Posterior cingulate gyrus (tissue), 11 donors: ENCODE measurements at regions not wholly inside any gene's neighbourhood (a gene's known extent, or its start where the extent isn't known, plus 50 kb on each side); places are given as distances from the start of the nearest gene placed in this dataset.
"Not testable (repeated sequence)": the region's sequence is repeated elsewhere in the genome, so short reads cannot be mapped to it uniquely, and the experiment has no call there.

Source experiments
- DNase-seq, 10 donors: peaks; one replicate each; pipeline versions ENCODE4 v3.0.0 to v3.0.0-alpha.2; 2020 to 2021; ENCODE audit warnings: mixed read lengths in 3 of 10
- intact Hi-C: fragments of 100-400 bp; cut with DNase I; formaldehyde crosslinking; loops from one replicate; pipeline ENCODE4 v1.15.1; 2023

DNA sequence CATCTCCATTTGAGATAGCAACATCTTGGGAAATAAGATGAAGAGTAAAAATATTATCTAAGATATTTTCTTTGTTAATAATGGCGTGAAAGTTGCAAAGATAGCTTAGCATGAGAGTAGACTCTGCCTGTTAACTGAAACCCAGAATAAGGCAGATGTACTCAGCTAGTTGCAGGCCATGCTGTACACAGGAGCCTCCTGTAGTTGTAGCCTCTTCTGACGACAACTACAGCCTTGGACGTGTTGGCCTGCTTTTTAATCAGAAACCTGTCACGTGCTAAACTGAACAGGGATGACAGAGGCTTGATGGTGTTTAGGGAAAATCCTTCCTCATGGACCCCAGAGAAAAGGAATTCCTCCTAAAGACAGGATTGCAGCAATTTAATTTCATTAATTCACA is 155.1 kb upstream of the TMEM229A start:
- intact Hi-C loops, result loop anchor here (10.0 kb wide), 1 partner anchor 97 kb away; no protein-coding TSS in a partner anchor
- DNase-seq, result no peak

DNA sequence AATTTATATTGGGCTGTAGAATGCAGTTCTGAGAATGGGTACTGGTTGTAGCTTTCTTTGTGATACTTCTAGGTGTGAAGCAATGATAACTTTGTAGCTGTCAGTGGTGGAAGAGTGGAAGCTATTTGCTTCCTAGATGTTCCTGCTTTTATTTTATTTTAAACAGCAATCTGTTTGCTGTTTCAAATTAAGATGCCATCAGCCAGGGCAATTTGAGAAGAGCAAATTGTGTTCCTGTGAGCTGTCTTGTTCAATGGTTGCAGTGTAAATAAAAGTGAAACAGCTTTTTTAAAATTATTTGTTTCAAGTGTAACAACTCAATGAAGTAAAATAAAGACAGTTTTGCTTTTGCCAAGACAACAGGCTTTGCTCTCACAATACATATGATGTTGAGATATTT is 150.8 kb upstream of the TMEM229A start:
- no peak for DNase-seq
- intact Hi-C loops, result loop anchor here (10.0 kb wide), 1 partner anchor 101 kb away; no protein-coding TSS in a partner anchor

DNA sequence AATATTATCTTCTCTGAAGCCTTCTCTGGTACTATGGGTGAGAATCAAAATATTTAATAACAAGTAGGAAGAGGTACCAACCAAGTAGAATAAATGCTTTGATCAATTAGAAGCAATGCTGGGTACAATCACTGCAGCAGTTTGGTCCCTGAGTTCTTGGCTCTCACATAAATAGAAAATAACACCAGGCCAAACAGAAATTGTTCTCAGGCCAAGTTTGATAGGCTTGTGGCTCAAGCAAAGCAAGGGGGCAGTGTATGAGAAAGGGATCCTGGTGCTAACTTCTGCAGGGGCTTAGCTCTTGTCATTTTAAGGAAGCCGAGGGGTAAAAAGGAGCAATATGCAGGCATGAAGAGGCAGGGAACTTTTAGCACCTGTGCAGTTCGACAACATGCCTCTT is 146.8 kb upstream of the TMEM229A start:
- DNase-seq, result no peak
- intact Hi-C loops, result loop anchor here (10.0 kb wide), 1 partner anchor 105 kb away; no protein-coding TSS in a partner anchor

GRCh38 chr7:124177891-124178290 is 145.0 kb upstream of the TMEM229A start:
- no peak for DNase-seq
- intact Hi-C loops, result no loop called here

GRCh38 chr7:124171812-124172211 is 138.9 kb upstream of the TMEM229A start:
- not testable (repeated sequence) for DNase-seq
- intact Hi-C loops, result loop anchor here (5.0 kb wide), 2 partner anchors 595 to 615 kb away; partner anchors contain the start of gene GPR37

- intact Hi-C loops, result loop anchor here (5.0 kb wide), 2 partner anchors 596 to 616 kb away; partner anchors contain the start of gene GPR37
- DNase-seq, result peak in 8 of 10 donors; percentile 10 to 90 (median 63)
Measured at GRCh38 chr7:124171068-124171467, 138.2 kb upstream of the TMEM229A start.

DNA sequence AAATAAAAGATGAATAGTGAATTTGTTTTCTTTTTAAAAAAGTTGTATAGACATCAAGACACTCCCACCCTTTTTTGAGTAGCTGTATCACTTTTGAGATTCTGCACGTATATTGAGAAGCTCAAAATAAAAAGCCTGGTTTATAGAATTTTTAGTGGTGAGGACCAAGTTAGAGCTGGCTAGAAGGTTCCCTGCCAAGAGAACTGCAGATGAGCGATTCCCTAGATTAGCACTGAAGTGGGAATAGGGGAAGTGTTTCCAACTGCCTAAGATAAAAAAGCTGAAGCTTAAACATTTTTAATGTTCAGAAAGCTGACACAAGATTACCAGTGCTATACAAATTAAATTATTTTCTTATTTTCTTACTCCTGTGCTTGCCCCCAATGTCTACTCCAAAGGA is 135.7 kb upstream of the TMEM229A start:
- intact Hi-C loops, result no loop called here

GRCh38 chr7:124162667-124163066 is 129.8 kb upstream of the TMEM229A start:
- DNase-seq, result no peak
- intact Hi-C loops, result no loop called here

More for the DNA sequence above, 135.7 kb upstream of the TMEM229A start:
- DNase-seq, result no peak

GRCh38 chr7:124155432-124156022 is 122.7 kb upstream of the TMEM229A start:
- intact Hi-C loops, result loop anchor here (1.0 to 5.0 kb wide), 2 partner anchors 630 to 687 kb away; no protein-coding TSS in a partner anchor
- DNase-seq, result no peak

- intact Hi-C loops, result loop anchor here (2.0 kb wide), 1 partner anchor 186 kb away; no protein-coding TSS in a partner anchor
Measured at GRCh38 chr7:124152859-124153692, 120.2 kb upstream of the TMEM229A start.

DNA sequence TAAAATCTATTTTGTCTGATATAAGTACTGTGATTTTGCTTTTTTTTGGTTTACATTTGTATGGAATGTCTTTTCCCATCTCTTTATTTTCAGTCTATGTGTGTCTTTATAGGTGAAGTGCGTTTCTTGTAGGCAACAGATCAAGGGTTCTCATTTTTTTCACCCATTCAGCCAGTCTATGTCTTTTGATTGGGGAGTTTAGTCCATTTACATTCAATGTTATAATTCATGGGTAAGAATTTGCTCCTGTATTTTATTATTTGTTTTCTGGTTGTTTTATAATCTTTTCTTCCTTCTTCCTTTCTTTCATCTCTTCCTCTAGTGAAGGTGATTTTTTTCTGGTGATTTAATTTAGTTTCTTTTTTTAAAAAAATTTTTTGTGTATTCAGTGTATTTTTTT is 104.8 kb upstream of the TMEM229A start:
- DNase-seq, result no peak
- intact Hi-C loops, result no loop called here

More at GRCh38 chr7:124152859-124153692, 120.2 kb upstream of the TMEM229A start:
- DNase-seq, result peak in 1 of 10 donors; percentile 31

GRCh38 chr7:124124201-124124600 is 91.3 kb upstream of the TMEM229A start:
- no peak for DNase-seq
- intact Hi-C loops, result no loop called here

- intact Hi-C loops, result no loop called here
- no peak for DNase-seq
Measured at GRCh38 chr7:124120911-124121310, 88.0 kb upstream of the TMEM229A start.

DNA sequence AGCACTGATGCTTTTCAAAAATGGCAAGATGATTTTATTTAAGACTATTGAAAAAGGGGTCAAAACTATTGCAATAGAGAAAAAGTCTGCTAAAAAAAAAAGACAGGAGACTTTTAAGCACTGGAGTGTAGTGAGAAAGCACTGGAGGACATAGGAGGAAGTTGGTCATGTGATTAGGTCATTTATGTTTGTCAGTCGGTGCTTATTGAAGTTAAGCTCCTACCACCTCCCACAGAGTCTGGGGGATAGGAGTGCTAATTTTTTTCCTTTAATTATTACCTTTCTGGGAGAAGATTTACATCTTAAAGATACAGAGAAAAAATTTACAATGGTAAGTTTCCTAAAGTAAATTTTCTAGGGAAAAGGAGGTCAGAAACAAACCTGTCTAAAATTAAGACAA is 80.2 kb upstream of the TMEM229A start:
- no peak for DNase-seq

DNA sequence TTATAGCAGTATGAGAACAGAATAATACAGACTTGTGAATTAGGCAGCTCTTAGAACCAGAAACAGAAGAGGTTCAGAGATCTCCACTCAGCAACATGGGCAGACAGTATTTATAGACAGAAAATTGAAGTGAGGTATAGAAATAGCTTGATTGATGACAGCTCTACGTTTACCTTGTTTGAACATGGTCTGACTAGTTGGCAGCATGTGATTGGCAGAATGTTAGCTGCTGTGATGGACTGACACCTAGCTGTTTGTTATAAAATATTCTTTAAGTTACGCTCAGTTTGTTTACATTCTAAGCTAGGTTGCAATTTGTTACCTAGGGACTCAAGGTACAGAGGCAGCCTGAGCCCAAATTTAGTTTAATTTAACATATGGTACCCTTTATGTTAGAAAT is 73.7 kb upstream of the TMEM229A start:
- no peak for DNase-seq
- intact Hi-C loops, result loop anchor here (1.0 kb wide), 1 partner anchor 139 kb away; no protein-coding TSS in a partner anchor

More for the DNA sequence above, 80.2 kb upstream of the TMEM229A start:
- intact Hi-C loops, result no loop called here

DNA sequence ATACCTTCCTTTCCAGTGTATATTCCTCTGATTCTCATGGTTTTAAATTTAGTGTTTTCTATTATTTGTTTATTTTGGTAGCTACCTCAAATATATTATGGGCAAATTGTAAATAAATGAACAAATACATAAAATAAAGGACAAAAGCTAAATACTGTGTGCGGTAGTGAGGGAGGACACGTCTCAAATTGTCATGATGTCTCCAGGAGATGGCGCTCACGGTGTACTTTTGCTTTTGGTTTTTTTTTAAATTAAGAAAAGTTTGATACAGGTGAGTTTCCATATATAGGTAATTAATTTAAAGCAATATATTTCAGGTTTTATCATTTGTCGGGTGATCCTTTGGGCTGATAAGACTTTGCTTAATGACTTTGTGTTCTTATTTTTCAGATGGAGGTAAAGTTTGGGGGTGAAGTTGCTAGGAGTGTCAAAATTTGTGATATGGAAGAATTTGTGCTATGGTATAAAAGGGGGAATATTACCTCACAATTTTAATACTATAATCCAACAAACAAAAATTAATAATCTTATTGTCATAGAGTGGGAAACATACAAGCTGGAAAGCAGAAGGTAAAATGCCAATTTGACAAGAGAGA is 68.4 kb upstream of the TMEM229A start:
- DNase-seq, result peak in 1 of 10 donors; percentile 29
- intact Hi-C loops, result no loop called here

DNA sequence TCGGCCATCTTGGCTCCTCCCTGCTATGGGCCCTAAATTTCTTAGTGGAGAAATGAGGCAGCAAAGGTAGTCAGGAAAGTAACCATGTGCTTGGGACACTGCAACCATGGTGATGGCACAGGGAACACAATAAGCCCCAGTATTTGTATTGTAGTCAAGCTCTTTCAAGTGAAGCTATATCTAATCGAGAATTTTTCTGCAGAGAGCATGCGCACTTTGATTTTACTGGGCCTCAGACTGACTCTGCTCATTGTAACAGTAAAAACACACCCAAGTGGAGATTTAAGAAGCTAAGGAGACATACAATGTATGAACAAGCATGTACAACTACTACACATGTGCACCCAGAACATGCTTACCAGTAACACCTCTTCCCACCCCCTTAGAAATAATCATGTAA is 67.3 kb upstream of the TMEM229A start:
- no peak for DNase-seq
- intact Hi-C loops, result no loop called here

DNA sequence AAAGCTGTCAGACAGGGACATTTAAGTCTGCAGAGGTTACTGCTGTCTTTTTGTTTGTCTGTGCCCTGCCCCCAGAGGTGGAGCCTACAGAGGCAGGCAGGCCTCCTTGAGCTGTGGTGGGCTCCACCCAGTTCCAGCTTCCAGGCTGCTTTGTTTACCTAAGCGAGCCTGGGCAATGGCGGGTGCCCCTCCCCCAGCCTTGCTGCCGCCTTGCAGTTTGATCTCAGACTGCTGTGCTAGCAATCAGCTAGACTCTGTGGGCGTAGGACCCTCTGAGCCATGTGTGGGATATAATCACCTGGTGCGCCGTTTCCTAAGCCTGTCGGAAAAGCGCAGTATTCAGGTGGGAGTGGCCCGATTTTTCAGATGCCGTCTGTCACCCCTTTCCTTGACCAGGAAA is 66.7 kb upstream of the TMEM229A start:
- DNase-seq, intact Hi-C loops: not testable (repeated sequence)

GRCh38 chr7:124089621-124090020 is 56.8 kb upstream of the TMEM229A start:
- intact Hi-C loops, result no loop called here
- no peak for DNase-seq

- intact Hi-C loops, result no loop called here
- DNase-seq, result no peak
Measured at GRCh38 chr7:124088590-124088989, 55.7 kb upstream of the TMEM229A start.

DNA sequence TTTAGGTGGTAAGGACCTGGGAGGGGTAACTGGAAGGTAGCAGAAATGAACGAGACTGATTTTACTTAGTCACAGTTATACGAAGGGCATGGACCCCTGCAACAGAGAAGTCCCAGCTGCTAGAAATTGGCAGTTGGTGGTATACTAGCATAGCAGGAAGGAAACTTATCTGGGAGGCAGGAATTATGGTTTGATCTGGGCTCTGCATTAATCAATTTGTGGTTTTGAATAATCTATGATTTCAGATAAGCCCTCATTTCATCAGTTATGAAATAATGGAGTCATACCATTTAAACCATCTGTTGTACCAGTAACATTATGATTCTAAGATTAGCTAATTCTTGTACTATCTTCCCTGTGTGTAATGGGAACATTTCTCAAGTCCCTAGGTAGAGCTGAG is 54.0 kb upstream of the TMEM229A start:
- intact Hi-C loops, result no loop called here
- DNase-seq, result no peak
